Trophoblast cell (in vitro differentiated cells and primary cell): ENCODE measurements at regions not wholly inside any gene's neighbourhood (a gene's known extent, or its start where the extent isn't known, plus 50 kb on each side); places are given as distances from the start of the nearest gene placed in this dataset.

Source experiments
- DNase-seq, 2 donors: peaks; one replicate each; pipeline ENCODE4 v3.0.0-alpha.2; 2016
- H2AFZ ChIP-seq: 2 replicates; pipeline ENCODE4 v1.6.1; 2013; ENCODE audit warnings: low read length, moderate library complexity, mild to moderate bottlenecking; ENCODE audit not compliant: insufficient read depth, poor library complexity
- H2AK5ac ChIP-seq: 2 replicates; pipeline ENCODE4 v1.6.1; 2013; ENCODE audit warnings: mild to moderate bottlenecking, low read length
- H2BK120ac ChIP-seq: 2 replicates; pipeline ENCODE4 v1.6.1; 2013; ENCODE audit warnings: low read length, mild to moderate bottlenecking, moderate library complexity; ENCODE audit not compliant: insufficient read depth, poor library complexity
- H2BK12ac ChIP-seq: 2 replicates; pipeline ENCODE4 v1.6.1; 2013; ENCODE audit warnings: mild to moderate bottlenecking, low read length, moderate library complexity
- H2BK5ac ChIP-seq: 2 replicates; pipeline ENCODE4 v1.6.1; 2013; ENCODE audit warnings: low read length, low read depth, moderate library complexity, mild to moderate bottlenecking; ENCODE audit not compliant: poor library complexity
- H3K14ac ChIP-seq: 2 replicates; pipeline ENCODE4 v1.6.1; 2013; ENCODE audit warnings: mild to moderate bottlenecking, low read length
- H3K18ac ChIP-seq: 2 replicates; pipeline ENCODE4 v1.6.1; 2013; ENCODE audit warnings: mild to moderate bottlenecking, low read length
- H3K23ac ChIP-seq: 2 replicates; pipeline ENCODE4 v1.6.1; 2013; ENCODE audit warnings: low read length
- H3K27ac ChIP-seq: 2 replicates; pipeline ENCODE4 v1.5.1; 2013; ENCODE audit warnings: low read depth, mild to moderate bottlenecking, inconsistent platforms, low read length, moderate library complexity
- H3K27me3 ChIP-seq: 2 replicates; pipeline ENCODE4 v1.6.1; 2013; ENCODE audit warnings: inconsistent platforms, mild to moderate bottlenecking, low read length, moderate library complexity; ENCODE audit not compliant: insufficient read depth
- H3K36me3 ChIP-seq, 2 experiments: 1 replicate in 1 of 2; 2 replicates in 1 of 2; pipeline ENCODE4 v1.6.1; 2013; ENCODE audit warnings: low read length in 2 of 2, mild to moderate bottlenecking in 2 of 2, moderate library complexity in 1 of 2; ENCODE audit not compliant: insufficient read depth in 2 of 2, control insufficient read depth in 1 of 2
- H3K4ac ChIP-seq: 2 replicates; pipeline ENCODE4 v1.6.1; 2013; ENCODE audit warnings: low read depth, mild to moderate bottlenecking, low read length, moderate library complexity
- H3K4me1 ChIP-seq, 2 experiments: 1 replicate in 1 of 2; 2 replicates in 1 of 2; pipeline ENCODE4 v1.6.1; 2013; ENCODE audit warnings: low read length in 2 of 2, mild to moderate bottlenecking in 2 of 2, moderate library complexity in 1 of 2; ENCODE audit not compliant: insufficient read depth in 2 of 2, control insufficient read depth in 1 of 2
- H3K4me2 ChIP-seq: 2 replicates; pipeline ENCODE4 v1.6.1; 2013; ENCODE audit warnings: inconsistent platforms, mild to moderate bottlenecking, low read length, moderate library complexity
- H3K4me3 ChIP-seq: 2 replicates; pipeline ENCODE4 v1.5.1; 2013; ENCODE audit warnings: mild to moderate bottlenecking, low read depth, low read length, inconsistent platforms
- H3K79me1 ChIP-seq: one replicate; pipeline ENCODE4 v1.6.1; 2013; ENCODE audit warnings: low read length
- H3K79me2 ChIP-seq: 2 replicates; pipeline ENCODE4 v1.6.1; 2013; ENCODE audit warnings: low read length, mild to moderate bottlenecking; ENCODE audit not compliant: control insufficient read depth, insufficient read depth, poor library complexity
- H3K9ac ChIP-seq: 2 replicates; pipeline ENCODE4 v1.6.1; 2013; ENCODE audit warnings: mild to moderate bottlenecking, low read length
- H3K9me3 ChIP-seq: 2 replicates; pipeline ENCODE4 v1.6.1; 2013; ENCODE audit warnings: low read depth, mild to moderate bottlenecking, control low read depth, inconsistent platforms, low read length; ENCODE audit not compliant: insufficient read depth
- H4K12ac ChIP-seq: 2 replicates; pipeline ENCODE4 v1.6.1; 2013; ENCODE audit warnings: low read depth, mild to moderate bottlenecking, low read length, moderate library complexity
- H4K8ac ChIP-seq: 2 replicates; pipeline ENCODE4 v1.6.1; 2013; ENCODE audit warnings: low read depth, mild to moderate bottlenecking, low read length, moderate library complexity
- H4K91ac ChIP-seq: one replicate; pipeline ENCODE4 v1.6.1; 2013; ENCODE audit warnings: low read depth, mild to moderate bottlenecking, low read length, moderate library complexity
- WGBS: extraction: QIAGEN DNeasy Blood & Tissue Kit; methylation state at CpG from one replicate; pipeline ENCODE4 v1.1.7; 2013; ENCODE audit warnings: missing lambda C conversion rate; ENCODE audit not compliant: insufficient read length, insufficient coverage; ENCODE audit errors: extremely low coverage; 5-methylcytosine and 5-hydroxymethylcytosine counted together

GRCh38 chr1:67522793-67523192, 92.6 kb upstream of the SERBP1 start:
- H3K4ac ChIP-seq: no peak overlapping the region
- peaks cover 0 to 2% of the 10 kb centered on the region in 2 experiments for H3K36me3 ChIP-seq
- H3K9me3 ChIP-seq: peaks cover 2% of the 10 kb centered on the region

GRCh38 chr1:67524143-67525052, 94.2 kb upstream of the SERBP1 start:
- WGBS: no CpG with 5 or more reads among the region's 7 CpGs
- H3K36me3 ChIP-seq: no peaks in the 10 kb centered on the region
- DNase-seq: no peak

More at GRCh38 chr1:67522793-67523192, 92.6 kb upstream of the SERBP1 start:
- Histone ChIP-seq H4K8ac (no peak overlapping the region), H3K27me3 (peaks cover 3% of the 10 kb centered on the region), H4K12ac (no peak overlapping the region), H3K79me1 (no peaks in the 10 kb centered on the region), H3K4me1 (no peaks in the 10 kb centered on the region), H3K23ac (no peak overlapping the region), H2BK120ac (no peak overlapping the region), H3K9ac (no peak overlapping the region), H3K27ac (no peak overlapping the region), H4K91ac (no peak overlapping the region), H2AK5ac (no peak overlapping the region), H2BK12ac (no peak overlapping the region), H3K79me2 (no peaks in the 10 kb centered on the region), H3K14ac (no peak overlapping the region), H3K4me2 (no peak overlapping the region), H3K18ac (no peak overlapping the region), H3K4me3 (no peak overlapping the region), H2AFZ (no peak overlapping the region), H2BK5ac (no peak overlapping the region)
- WGBS: no CpG with 5 or more reads among the region's 4 CpGs
- DNase-seq: no peak

GRCh38 chr1:67525053-67525760, 95.0 kb upstream of the SERBP1 start:
- Histone ChIP-seq H4K91ac (no peak overlapping the region), H3K36me3 (no peaks in the 10 kb centered on the region), H4K12ac (no peak overlapping the region), H2AFZ (no peak overlapping the region), H3K14ac (no peak overlapping the region), H3K79me1 (no peaks in the 10 kb centered on the region), H3K9ac (no peak overlapping the region), H2BK120ac (no peak overlapping the region), H3K4me3 (no peak overlapping the region), H3K23ac (no peak overlapping the region), H3K4me2 (no peak overlapping the region), H2BK5ac (no peak overlapping the region), H3K4me1 (no peaks in the 10 kb centered on the region), H2AK5ac (no peak overlapping the region), H3K27me3 (no peaks in the 10 kb centered on the region), H3K9me3 (no peaks in the 10 kb centered on the region), H3K79me2 (no peaks in the 10 kb centered on the region), H3K4ac (no peak overlapping the region), H3K18ac (no peak overlapping the region), H4K8ac (no peak overlapping the region), H2BK12ac (no peak overlapping the region), H3K27ac (no peak overlapping the region)
- WGBS: no CpG with 5 or more reads among the region's 2 CpGs
- no peak for DNase-seq

More at GRCh38 chr1:67524143-67525052, 94.2 kb upstream of the SERBP1 start:
- H3K9me3 ChIP-seq: no peaks in the 10 kb centered on the region
- H3K18ac ChIP-seq: no peak overlapping the region
- H4K91ac ChIP-seq: no peak overlapping the region
- no peak overlapping the region for H4K8ac ChIP-seq
- no peak overlapping the region for H4K12ac ChIP-seq
- no peak overlapping the region for H3K4ac ChIP-seq
- no peak overlapping the region for H2AFZ ChIP-seq
- no peak overlapping the region for H2BK12ac ChIP-seq
- H3K27me3 ChIP-seq: no peaks in the 10 kb centered on the region
- no peaks in the 10 kb centered on the region for H3K79me1 ChIP-seq
- H3K4me2 ChIP-seq: no peak overlapping the region
- no peak overlapping the region for H3K4me3 ChIP-seq
- H2BK5ac ChIP-seq: no peak overlapping the region
- H3K27ac ChIP-seq: no peak overlapping the region
- H3K4me1 ChIP-seq: no peaks in the 10 kb centered on the region
- no peak overlapping the region for H2AK5ac ChIP-seq
- H3K9ac ChIP-seq: no peak overlapping the region
- H3K79me2 ChIP-seq: no peaks in the 10 kb centered on the region
- no peak overlapping the region for H3K23ac ChIP-seq
- H2BK120ac ChIP-seq: no peak overlapping the region
- no peak overlapping the region for H3K14ac ChIP-seq

- no peak overlapping the region for H3K4ac ChIP-seq
- no peak overlapping the region for H3K27ac ChIP-seq
- H3K9ac ChIP-seq: no peak overlapping the region
- no peak overlapping the region for H2BK5ac ChIP-seq
- H3K14ac ChIP-seq: no peak overlapping the region
- no peak overlapping the region for H3K4me3 ChIP-seq
- no peak overlapping the region for H2BK12ac ChIP-seq
- H3K4me2 ChIP-seq: no peak overlapping the region
- no peaks in the 10 kb centered on the region for H3K79me2 ChIP-seq
- H3K79me1 ChIP-seq: no peaks in the 10 kb centered on the region
- no peak overlapping the region for H2BK120ac ChIP-seq
- no peak overlapping the region for H4K8ac ChIP-seq
- H3K9me3 ChIP-seq: no peaks in the 10 kb centered on the region
- no peaks in the 10 kb centered on the region for H3K27me3 ChIP-seq
- no peaks in the 10 kb centered on the region for H3K4me1 ChIP-seq
- H3K36me3 ChIP-seq: no peaks in the 10 kb centered on the region
- DNase-seq: no peak
- H4K12ac ChIP-seq: no peak overlapping the region
- no peak overlapping the region for H3K23ac ChIP-seq
- no peak overlapping the region for H2AFZ ChIP-seq
- no peak overlapping the region for H2AK5ac ChIP-seq
- no peak overlapping the region for H3K18ac ChIP-seq
- no CpG with 5 or more reads among the region's 4 CpGs for WGBS
- no peak overlapping the region for H4K91ac ChIP-seq
Measured at GRCh38 chr1:67528141-67528540, 97.9 kb upstream of the SERBP1 start.
